ENCODE measurements at regions not wholly inside any gene's neighbourhood (a gene's known extent, or its start where the extent isn't known, plus 50 kb on each side); places are given as distances from the start of the nearest gene placed in this dataset.

DNA sequence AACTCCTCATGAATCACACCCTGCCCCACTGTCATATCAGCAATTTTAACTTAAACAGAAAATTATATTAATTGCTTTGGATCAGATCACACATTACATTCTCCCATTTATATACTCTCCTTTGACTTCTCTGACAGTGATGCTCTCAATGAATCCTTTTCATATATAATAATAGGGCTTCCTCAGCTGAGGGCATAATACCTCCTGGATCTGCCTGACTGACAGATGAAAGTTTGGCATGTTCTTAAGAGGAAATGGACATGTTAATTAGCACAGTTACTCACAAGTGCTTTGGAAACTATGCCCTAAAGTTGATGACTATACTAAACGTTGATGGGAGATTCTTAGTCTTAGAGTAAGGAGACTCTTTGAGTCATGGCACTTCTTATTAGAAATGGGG lies 478.2 kb upstream of the LRRN3 start:
- ATAC-seq, result no peak
- TF ChIP-seq CSDC2 (CRISPR knock-in tag; IDR thresholded peaks at IDR 0.05) (no peak), ZFP3 (CRISPR knock-in tag; IDR thresholded peaks at IDR 0.05) (no peak), ARNTL (CRISPR knock-in tag; IDR thresholded peaks at IDR 0.05; ENCODE audit: borderline replicate concordance, low read depth) (no peak), TOX (CRISPR knock-in tag; IDR thresholded peaks at IDR 0.05; ENCODE audit: borderline replicate concordance) (no peak), PATZ1 (CRISPR knock-in tag; IDR thresholded peaks at IDR 0.05; ENCODE audit: borderline replicate concordance) (no peak), PPARA (CRISPR knock-in tag; IDR thresholded peaks at IDR 0.05; ENCODE audit: borderline replicate concordance) (no peak), ZNF70 (CRISPR knock-in tag; IDR thresholded peaks at IDR 0.05) (no peak), ESRRG (CRISPR knock-in tag; IDR thresholded peaks at IDR 0.05) (no peak), SNAI2 (CRISPR knock-in tag; IDR thresholded peaks at IDR 0.05) (no peak), ISL1 (CRISPR knock-in tag; IDR thresholded peaks at IDR 0.05) (no peak), ZNF565 (CRISPR knock-in tag; conservative IDR thresholded peaks at IDR 0.05; ENCODE audit: low read depth) (no peak), GLIS3 (CRISPR knock-in tag; IDR thresholded peaks at IDR 0.05) (no peak), OSR1 (CRISPR knock-in tag; IDR thresholded peaks at IDR 0.05) (no peak), RARB (CRISPR knock-in tag; IDR thresholded peaks at IDR 0.05) (no peak), TCF4 (CRISPR knock-in tag; IDR thresholded peaks at IDR 0.05; ENCODE audit: borderline replicate concordance) (no peak), BACH2 (CRISPR knock-in tag; IDR thresholded peaks at IDR 0.05; ENCODE audit: borderline replicate concordance) (no peak)
- TF ChIP-seq, protein P1, sequence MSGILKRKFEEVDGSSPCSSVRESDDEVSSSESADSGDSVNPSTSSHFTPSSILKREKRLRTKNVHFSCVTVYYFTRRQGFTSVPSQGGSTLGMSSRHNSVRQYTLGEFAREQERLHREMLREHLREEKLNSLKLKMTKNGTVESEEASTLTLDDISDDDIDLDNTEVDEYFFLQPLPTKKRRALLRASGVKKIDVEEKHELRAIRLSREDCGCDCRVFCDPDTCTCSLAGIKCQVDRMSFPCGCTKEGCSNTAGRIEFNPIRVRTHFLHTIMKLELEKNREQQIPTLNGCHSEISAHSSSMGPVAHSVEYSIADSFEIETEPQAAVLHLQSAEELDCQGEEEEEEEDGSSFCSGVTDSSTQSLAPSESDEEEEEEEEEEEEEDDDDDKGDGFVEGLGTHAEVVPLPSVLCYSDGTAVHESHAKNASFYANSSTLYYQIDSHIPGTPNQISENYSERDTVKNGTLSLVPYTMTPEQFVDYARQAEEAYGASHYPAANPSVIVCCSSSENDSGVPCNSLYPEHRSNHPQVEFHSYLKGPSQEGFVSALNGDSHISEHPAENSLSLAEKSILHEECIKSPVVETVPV (CRISPR knock-in tag; IDR thresholded peaks at IDR 0.05), result no peak
- TF ChIP-seq, protein P2, sequence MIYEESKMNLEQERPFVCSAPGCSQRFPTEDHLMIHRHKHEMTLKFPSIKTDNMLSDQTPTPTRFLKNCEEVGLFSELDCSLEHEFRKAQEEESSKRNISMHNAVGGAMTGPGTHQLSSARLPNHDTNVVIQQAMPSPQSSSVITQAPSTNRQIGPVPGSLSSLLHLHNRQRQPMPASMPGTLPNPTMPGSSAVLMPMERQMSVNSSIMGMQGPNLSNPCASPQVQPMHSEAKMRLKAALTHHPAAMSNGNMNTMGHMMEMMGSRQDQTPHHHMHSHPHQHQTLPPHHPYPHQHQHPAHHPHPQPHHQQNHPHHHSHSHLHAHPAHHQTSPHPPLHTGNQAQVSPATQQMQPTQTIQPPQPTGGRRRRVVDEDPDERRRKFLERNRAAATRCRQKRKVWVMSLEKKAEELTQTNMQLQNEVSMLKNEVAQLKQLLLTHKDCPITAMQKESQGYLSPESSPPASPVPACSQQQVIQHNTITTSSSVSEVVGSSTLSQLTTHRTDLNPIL (CRISPR knock-in tag; IDR thresholded peaks at IDR 0.05; ENCODE audit: low read depth), result no peak
- TF ChIP-seq, protein P3, sequence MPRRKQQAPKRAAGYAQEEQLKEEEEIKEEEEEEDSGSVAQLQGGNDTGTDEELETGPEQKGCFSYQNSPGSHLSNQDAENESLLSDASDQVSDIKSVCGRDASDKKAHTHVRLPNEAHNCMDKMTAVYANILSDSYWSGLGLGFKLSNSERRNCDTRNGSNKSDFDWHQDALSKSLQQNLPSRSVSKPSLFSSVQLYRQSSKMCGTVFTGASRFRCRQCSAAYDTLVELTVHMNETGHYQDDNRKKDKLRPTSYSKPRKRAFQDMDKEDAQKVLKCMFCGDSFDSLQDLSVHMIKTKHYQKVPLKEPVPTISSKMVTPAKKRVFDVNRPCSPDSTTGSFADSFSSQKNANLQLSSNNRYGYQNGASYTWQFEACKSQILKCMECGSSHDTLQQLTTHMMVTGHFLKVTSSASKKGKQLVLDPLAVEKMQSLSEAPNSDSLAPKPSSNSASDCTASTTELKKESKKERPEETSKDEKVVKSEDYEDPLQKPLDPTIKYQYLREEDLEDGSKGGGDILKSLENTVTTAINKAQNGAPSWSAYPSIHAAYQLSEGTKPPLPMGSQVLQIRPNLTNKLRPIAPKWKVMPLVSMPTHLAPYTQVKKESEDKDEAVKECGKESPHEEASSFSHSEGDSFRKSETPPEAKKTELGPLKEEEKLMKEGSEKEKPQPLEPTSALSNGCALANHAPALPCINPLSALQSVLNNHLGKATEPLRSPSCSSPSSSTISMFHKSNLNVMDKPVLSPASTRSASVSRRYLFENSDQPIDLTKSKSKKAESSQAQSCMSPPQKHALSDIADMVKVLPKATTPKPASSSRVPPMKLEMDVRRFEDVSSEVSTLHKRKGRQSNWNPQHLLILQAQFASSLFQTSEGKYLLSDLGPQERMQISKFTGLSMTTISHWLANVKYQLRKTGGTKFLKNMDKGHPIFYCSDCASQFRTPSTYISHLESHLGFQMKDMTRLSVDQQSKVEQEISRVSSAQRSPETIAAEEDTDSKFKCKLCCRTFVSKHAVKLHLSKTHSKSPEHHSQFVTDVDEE (CRISPR knock-in tag; IDR thresholded peaks at IDR 0.05), result no peak

Measured in SK-N-SH treated with all-trans-retinoic acid at 6 μM for 48 hours (cell line).